Kidney (tissue), 13 donors: ENCODE measurements at regions not wholly inside any gene's neighbourhood (a gene's known extent, or its start where the extent isn't known, plus 50 kb on each side); places are given as distances from the start of the nearest gene placed in this dataset.

Experiments used
- DNase-seq, 5 donors: peaks; one replicate each; pipeline ENCODE4 v3.0.0-alpha.2; 2013 to 2020
- FAIRE-seq: peaks from 2 replicates; lab custom pipeline; 2012; peaks lifted over from hg19 to GRCh38; lab: Jason Lieb, UNC
- H3K27ac ChIP-seq, 2 donors: one replicate each; pipeline ENCODE4 v1.7.0; 2013; ENCODE audit warnings: low read depth in 2 of 2, low read length in 2 of 2, inconsistent platforms in 1 of 2
- H3K27me3 ChIP-seq: one replicate; pipeline ENCODE4 v1.7.1; 2013; ENCODE audit warnings: low read length, inconsistent platforms; ENCODE audit not compliant: control insufficient read depth, insufficient read depth
- H3K36me3 ChIP-seq, 3 donors: one replicate each; pipeline versions ENCODE4 v1.7.0 to v1.7.1; 2013; ENCODE audit warnings: low read length in 3 of 3, control low read depth in 1 of 3, inconsistent platforms in 1 of 3; ENCODE audit not compliant: insufficient read depth in 3 of 3, control insufficient read depth in 2 of 3
- H3K4me1 ChIP-seq, 3 donors: one replicate each; pipeline versions ENCODE4 v1.7.0 to v1.7.1; 2013; ENCODE audit warnings: low read length in 3 of 3, inconsistent platforms in 1 of 3, low read depth in 1 of 3; ENCODE audit not compliant: control insufficient read depth in 2 of 3, insufficient read depth in 2 of 3
- H3K4me3 ChIP-seq, 3 donors: one replicate each; pipeline versions ENCODE4 v1.7.0 to v1.8.1; 2013; ENCODE audit warnings: low read length in 3 of 3, control low read depth in 1 of 3, inconsistent platforms in 1 of 3
- H3K9ac ChIP-seq, 3 donors: one replicate each; pipeline versions ENCODE4 v1.7.0 to v1.7.1; 2013; ENCODE audit warnings: low read length in 3 of 3, control low read depth in 1 of 3, inconsistent platforms in 1 of 3
- H3K9me3 ChIP-seq, 3 donors: one replicate each; pipeline versions ENCODE4 v1.7.0 to v1.7.1; 2013; ENCODE audit warnings: low read length in 3 of 3, control low read depth in 1 of 3, inconsistent platforms in 1 of 3; ENCODE audit not compliant: control insufficient read depth in 2 of 3, insufficient read depth in 1 of 3
- CTCF ChIP-seq: IDR thresholded peaks from 3 replicates; pipeline ENCODE4 v1.5.1; 2012; ENCODE audit warnings: mild to moderate bottlenecking, moderate library complexity, borderline replicate concordance; ENCODE audit not compliant: insufficient read depth; ENCODE audit errors: extremely low read depth
- intact Hi-C: fragments of 100-400 bp; cut with DNase I; formaldehyde crosslinking; loops from one replicate; pipeline ENCODE4 v1.11.1; 2022
- donor health status: control.
- donor health status: control.
- donor health status: control.
- donor health status: control.
- donor health status: control.
- donor health status: DM: yes; HTN: yes; CAD: no.
- donor health status: Normal renal cell carcinoma (clear cell type).

GRCh38 chr15:69553686-69554085 lies 101.1 kb downstream of the RPLP1 start:
- DNase-seq (no peak), FAIRE-seq (no peak)
- Histone ChIP-seq H3K4me3 (peak overlapping the region in 1 of 3 donors; percentile 9), H3K27me3 (no peaks in the 10 kb centered on the region), H3K9ac (no peak overlapping the region), H3K9me3 (peaks cover 0 to 14% (median 9%) of the 10 kb centered on the region in 3 donors), H3K4me1 (peaks cover 6 to 34% (median 19%) of the 10 kb centered on the region in 3 donors), H3K36me3 (no peaks in the 10 kb centered on the region), H3K27ac (peak overlapping the region in 1 of 2 donors; percentile 4)
- intact Hi-C loops: no loop called here
- no peak for TF ChIP-seq CTCF

- no peak for DNase-seq
- H3K36me3 ChIP-seq: no peaks in the 10 kb centered on the region
- H3K9ac ChIP-seq: no peak overlapping the region
- intact Hi-C loops: no loop called here
- H3K9me3 ChIP-seq: peaks cover 0 to 14% (median 9%) of the 10 kb centered on the region in 3 donors
- H3K4me3 ChIP-seq: peak overlapping the region in 1 of 3 donors; percentile 9
- TF ChIP-seq CTCF: no peak
- peaks cover 3 to 41% (median 26%) of the 10 kb centered on the region in 3 donors for H3K4me1 ChIP-seq
- no peak overlapping the region for H3K27ac ChIP-seq
- no peaks in the 10 kb centered on the region for H3K27me3 ChIP-seq
- no peak for FAIRE-seq
These were observed 101.8 kb downstream of the RPLP1 start for GRCh38 chr15:69554279-69554961.

GRCh38 chr15:69555080-69555479 lies 102.5 kb downstream of the RPLP1 start:
- no peak for DNase-seq
- H3K4me3 ChIP-seq: no peak overlapping the region
- FAIRE-seq: no peak
- no peak for TF ChIP-seq CTCF
- H3K9me3 ChIP-seq: peaks cover 0 to 14% (median 9%) of the 10 kb centered on the region in 3 donors
- intact Hi-C loops: no loop called here
- H3K4me1 ChIP-seq: peaks cover 3 to 39% (median 29%) of the 10 kb centered on the region in 3 donors
- H3K9ac ChIP-seq: no peak overlapping the region
- no peak overlapping the region for H3K27ac ChIP-seq
- no peaks in the 10 kb centered on the region for H3K27me3 ChIP-seq
- H3K36me3 ChIP-seq: no peaks in the 10 kb centered on the region
